ENCODE measurements at regions not wholly inside any gene's neighbourhood (a gene's known extent, or its start where the extent isn't known, plus 50 kb on each side); places are given as distances from the start of the nearest gene placed in this dataset.

- no peaks in the 10 kb centered on the region for H3K4me1 ChIP-seq (replicated peaks)
- H3K27me3 ChIP-seq (replicated peaks) = no peaks in the 10 kb centered on the region
- DNase-seq (ENCODE audit: low read depth in 1 of 2, low spot score in 2 of 2) = no peak
- no peak overlapping the region for H3K4me3 ChIP-seq
- H3K9me3 ChIP-seq (replicated peaks) = no peaks in the 10 kb centered on the region
- no peaks in the 10 kb centered on the region for H3K36me3 ChIP-seq
- no peak overlapping the region for H3K27ac ChIP-seq
Observed at GRCh38 chr13:44107357-44108121, 227.8 kb downstream of the LACC1 start.

- no peak for DNase-seq (ENCODE audit: low read depth in 1 of 2, low spot score in 2 of 2)
- H3K27me3 ChIP-seq (replicated peaks) = no peaks in the 10 kb centered on the region
Observed at GRCh38 chr13:44108331-44108858, 228.7 kb downstream of the LACC1 start.

GRCh38 chr13:44110091-44110621 is 230.5 kb downstream of the LACC1 start:
- no peak for DNase-seq (ENCODE audit: low read depth in 1 of 2, low spot score in 2 of 2)
- Histone ChIP-seq H3K27ac (no peak overlapping the region), H3K4me1 (replicated peaks) (no peaks in the 10 kb centered on the region), H3K9me3 (replicated peaks) (no peaks in the 10 kb centered on the region), H3K4me3 (no peak overlapping the region), H3K27me3 (replicated peaks) (no peaks in the 10 kb centered on the region), H3K36me3 (no peaks in the 10 kb centered on the region)

More at GRCh38 chr13:44108331-44108858, 228.7 kb downstream of the LACC1 start:
- Histone ChIP-seq H3K4me1 (replicated peaks) (no peaks in the 10 kb centered on the region), H3K9me3 (replicated peaks) (no peaks in the 10 kb centered on the region), H3K36me3 (no peaks in the 10 kb centered on the region), H3K4me3 (no peak overlapping the region), H3K27ac (no peak overlapping the region)

GRCh38 chr13:44111701-44112100 is 232.0 kb downstream of the LACC1 start:
- no peak overlapping the region for H3K4me3 ChIP-seq
- H3K27ac ChIP-seq = no peak overlapping the region
- no peak for DNase-seq (ENCODE audit: low read depth in 1 of 2, low spot score in 2 of 2)
- H3K4me1 ChIP-seq (replicated peaks) = no peaks in the 10 kb centered on the region
- H3K27me3 ChIP-seq (replicated peaks) = no peaks in the 10 kb centered on the region
- no peaks in the 10 kb centered on the region for H3K36me3 ChIP-seq
- no peaks in the 10 kb centered on the region for H3K9me3 ChIP-seq (replicated peaks)

GRCh38 chr13:44112700-44113329 is 233.1 kb downstream of the LACC1 start:
- no peak overlapping the region for H3K27ac ChIP-seq
- no peaks in the 10 kb centered on the region for H3K27me3 ChIP-seq (replicated peaks)
- H3K4me3 ChIP-seq = no peak overlapping the region
- DNase-seq (ENCODE audit: low read depth in 1 of 2, low spot score in 2 of 2) = no peak
- no peaks in the 10 kb centered on the region for H3K9me3 ChIP-seq (replicated peaks)
- peaks cover 6% of the 10 kb centered on the region for H3K4me1 ChIP-seq (replicated peaks)
- no peaks in the 10 kb centered on the region for H3K36me3 ChIP-seq

GRCh38 chr13:44116562-44117332 is 237.0 kb downstream of the LACC1 start:
- H3K27me3 ChIP-seq (replicated peaks) = no peaks in the 10 kb centered on the region
- peaks cover 6% of the 10 kb centered on the region for H3K4me1 ChIP-seq (replicated peaks)
- no peak overlapping the region for H3K27ac ChIP-seq
- H3K9me3 ChIP-seq (replicated peaks) = no peaks in the 10 kb centered on the region
- no peaks in the 10 kb centered on the region for H3K36me3 ChIP-seq
- no peak for DNase-seq (ENCODE audit: low read depth in 1 of 2, low spot score in 2 of 2)
- H3K4me3 ChIP-seq = no peak overlapping the region

GRCh38 chr13:44117351-44117750 is 237.6 kb downstream of the LACC1 start:
- no peaks in the 10 kb centered on the region for H3K9me3 ChIP-seq (replicated peaks)
- no peak overlapping the region for H3K4me3 ChIP-seq
- no peaks in the 10 kb centered on the region for H3K27me3 ChIP-seq (replicated peaks)
- DNase-seq (ENCODE audit: low read depth in 1 of 2, low spot score in 2 of 2) = peak in 1 of 2 experiments; percentile 21
- peaks cover 6% of the 10 kb centered on the region for H3K4me1 ChIP-seq (replicated peaks)
- H3K36me3 ChIP-seq = no peaks in the 10 kb centered on the region
- H3K27ac ChIP-seq = no peak overlapping the region

- Histone ChIP-seq H3K27ac (no peak overlapping the region), H3K4me1 (replicated peaks) (peaks cover 6% of the 10 kb centered on the region)
Observed at GRCh38 chr13:44117816-44118215, 238.1 kb downstream of the LACC1 start.

GRCh38 chr13:44118881-44119280 is 239.2 kb downstream of the LACC1 start:
- H3K4me3 ChIP-seq = no peak overlapping the region
- DNase-seq (ENCODE audit: low read depth in 1 of 2, low spot score in 2 of 2) = no peak
- H3K4me1 ChIP-seq (replicated peaks) = peaks cover 6% of the 10 kb centered on the region
- no peaks in the 10 kb centered on the region for H3K27me3 ChIP-seq (replicated peaks)
- H3K36me3 ChIP-seq = no peaks in the 10 kb centered on the region
- H3K27ac ChIP-seq = no peak overlapping the region
- no peaks in the 10 kb centered on the region for H3K9me3 ChIP-seq (replicated peaks)

More at GRCh38 chr13:44117816-44118215, 238.1 kb downstream of the LACC1 start:
- no peaks in the 10 kb centered on the region for H3K36me3 ChIP-seq
- H3K4me3 ChIP-seq = no peak overlapping the region
- no peaks in the 10 kb centered on the region for H3K27me3 ChIP-seq (replicated peaks)
- H3K9me3 ChIP-seq (replicated peaks) = no peaks in the 10 kb centered on the region
- DNase-seq (ENCODE audit: low read depth in 1 of 2, low spot score in 2 of 2) = no peak

- Histone ChIP-seq H3K27ac (no peak overlapping the region), H3K27me3 (replicated peaks) (no peaks in the 10 kb centered on the region), H3K36me3 (no peaks in the 10 kb centered on the region), H3K4me3 (no peak overlapping the region), H3K9me3 (replicated peaks) (no peaks in the 10 kb centered on the region), H3K4me1 (replicated peaks) (peaks cover 6% of the 10 kb centered on the region)
- no peak for DNase-seq (ENCODE audit: low read depth in 1 of 2, low spot score in 2 of 2)
Observed at GRCh38 chr13:44120043-44120442, 240.3 kb downstream of the LACC1 start.

- H3K36me3 ChIP-seq = no peaks in the 10 kb centered on the region
- H3K4me3 ChIP-seq = no peak overlapping the region
- H3K27ac ChIP-seq = no peak overlapping the region
- H3K9me3 ChIP-seq (replicated peaks) = no peaks in the 10 kb centered on the region
- H3K4me1 ChIP-seq (replicated peaks) = peaks cover 6% of the 10 kb centered on the region
- H3K27me3 ChIP-seq (replicated peaks) = no peaks in the 10 kb centered on the region
- no peak for DNase-seq (ENCODE audit: low read depth in 1 of 2, low spot score in 2 of 2)
Observed at GRCh38 chr13:44120849-44121755, 241.4 kb downstream of the LACC1 start.

- Histone ChIP-seq H3K27me3 (replicated peaks) (no peaks in the 10 kb centered on the region), H3K27ac (no peak overlapping the region), H3K4me3 (no peak overlapping the region), H3K9me3 (replicated peaks) (no peaks in the 10 kb centered on the region), H3K4me1 (replicated peaks) (no peaks in the 10 kb centered on the region), H3K36me3 (no peaks in the 10 kb centered on the region)
- no peak for DNase-seq (ENCODE audit: low read depth in 1 of 2, low spot score in 2 of 2)
Observed at GRCh38 chr13:44124352-44124751, 244.6 kb downstream of the LACC1 start.

GRCh38 chr13:44125943-44126469 is 246.3 kb downstream of the LACC1 start:
- H3K4me3 ChIP-seq = no peak overlapping the region
- H3K27me3 ChIP-seq (replicated peaks) = no peaks in the 10 kb centered on the region
- DNase-seq (ENCODE audit: low read depth in 1 of 2, low spot score in 2 of 2) = no peak
- H3K4me1 ChIP-seq (replicated peaks) = no peaks in the 10 kb centered on the region
- H3K9me3 ChIP-seq (replicated peaks) = no peaks in the 10 kb centered on the region
- H3K27ac ChIP-seq = no peak overlapping the region
- no peaks in the 10 kb centered on the region for H3K36me3 ChIP-seq

Measured in SJSA1 (cell line).